Endodermal cell (in vitro differentiated cells): ENCODE measurements at regions not wholly inside any gene's neighbourhood (a gene's known extent, or its start where the extent isn't known, plus 50 kb on each side); places are given as distances from the start of the nearest gene placed in this dataset.

Experiments
- DNase-seq: peaks from one replicate; pipeline ENCODE4 v3.0.0-alpha.2; 2017
- H3K27ac ChIP-seq: 2 replicates; pipeline ENCODE4 v1.5.1; 2013; ENCODE audit warnings: mild to moderate bottlenecking, low read depth, low read length, moderate library complexity
- H3K27me3 ChIP-seq: 2 replicates; pipeline ENCODE4 v1.6.1; 2013; ENCODE audit warnings: mild to moderate bottlenecking, low read length, moderate library complexity; ENCODE audit not compliant: insufficient read depth, control insufficient read depth, poor library complexity, severe bottlenecking
- H3K36me3 ChIP-seq: 2 replicates; pipeline ENCODE4 v1.7.0; 2013; ENCODE audit warnings: mild to moderate bottlenecking, low read length, moderate library complexity; ENCODE audit not compliant: control insufficient read depth, insufficient read depth
- H3K4me1 ChIP-seq: one replicate; pipeline ENCODE4 v1.7.0; 2013; ENCODE audit warnings: low read length; ENCODE audit not compliant: control insufficient read depth, insufficient read depth
- H3K4me3 ChIP-seq: 2 replicates; pipeline ENCODE4 v1.5.1; 2013; ENCODE audit warnings: mild to moderate bottlenecking, low read length, moderate library complexity
- H3K9ac ChIP-seq: 2 replicates; pipeline ENCODE4 v1.6.1; 2013; ENCODE audit warnings: mild to moderate bottlenecking, low read length, moderate library complexity; ENCODE audit not compliant: poor library complexity, severe bottlenecking; ENCODE audit errors: extremely low read depth
- H3K9me3 ChIP-seq: 2 replicates; pipeline ENCODE4 v1.6.1; 2013; ENCODE audit warnings: mild to moderate bottlenecking, low read length, moderate library complexity; ENCODE audit not compliant: control insufficient read depth
- H3K27ac Mint-ChIP-seq: 2 replicates; pipeline ENCODE4 v1.8.0; 2020; ENCODE audit warnings: mixed read lengths
- H3K27me3 Mint-ChIP-seq: 2 replicates; pipeline ENCODE4 v1.8.0; 2021; ENCODE audit warnings: mild to moderate bottlenecking, mixed read lengths; ENCODE audit not compliant: insufficient read depth
- H3K36me3 Mint-ChIP-seq: 2 replicates; pipeline ENCODE4 v1.8.0; 2020; ENCODE audit warnings: low read depth, mixed read lengths
- H3K4me1 Mint-ChIP-seq: 2 replicates; pipeline ENCODE4 v1.8.0; 2020; ENCODE audit warnings: mixed read lengths
- H3K4me3 Mint-ChIP-seq: 2 replicates; pipeline ENCODE4 v1.8.0; 2020; ENCODE audit warnings: mild to moderate bottlenecking, moderate library complexity, mixed read lengths
- H3K9me3 Mint-ChIP-seq: 2 replicates; pipeline ENCODE4 v1.8.0; 2020; ENCODE audit warnings: mild to moderate bottlenecking, mixed read lengths
- WGBS, 2 experiments: methylation state at CpG; one replicate each; pipeline versions ENCODE4 v1.1.5 to v1.1.7; 2013; ENCODE audit warnings: missing lambda C conversion rate in 2 of 2, mixed read lengths in 1 of 2; ENCODE audit not compliant: insufficient coverage in 1 of 2, insufficient read length in 1 of 2; 5-methylcytosine and 5-hydroxymethylcytosine counted together
- TF ChIP-seq, protein P1 (sequence below): fragments of 200-600 bp; sonication (generic); conservative IDR thresholded peaks from 2 replicates; pipeline ENCODE4 v1.5.0; 2021; ENCODE audit warnings: antibody characterized with exemption, mild to moderate bottlenecking

DNA sequence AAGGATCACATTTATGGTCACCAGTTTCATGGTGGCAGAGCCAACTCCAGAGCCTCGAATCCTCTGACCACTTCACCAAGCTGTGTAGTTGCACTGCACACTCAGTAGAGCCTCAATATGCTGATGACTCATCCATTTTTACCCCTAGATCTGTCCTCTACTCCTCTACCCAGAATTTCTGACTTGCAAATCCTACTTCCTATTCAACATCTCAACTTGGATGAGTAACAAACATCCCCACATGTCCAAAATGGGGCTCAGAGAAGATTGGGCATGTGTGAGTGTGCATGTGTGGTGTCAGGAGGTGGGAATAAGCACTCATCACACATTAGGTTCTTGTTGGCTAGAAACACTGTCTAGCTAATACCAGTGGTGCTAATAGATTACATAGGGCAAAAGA lies 57.8 kb upstream of the IGFBP2 start:
- Histone ChIP-seq H3K9me3 (peaks cover 6% of the 10 kb centered on the region), H3K9ac (no peak overlapping the region), H3K27me3 (no peaks in the 10 kb centered on the region), H3K36me3 (no peaks in the 10 kb centered on the region), H3K4me1 (no peaks in the 10 kb centered on the region), H3K27ac (no peak overlapping the region), H3K4me3 (no peak overlapping the region)
- TF ChIP-seq, protein P1, sequence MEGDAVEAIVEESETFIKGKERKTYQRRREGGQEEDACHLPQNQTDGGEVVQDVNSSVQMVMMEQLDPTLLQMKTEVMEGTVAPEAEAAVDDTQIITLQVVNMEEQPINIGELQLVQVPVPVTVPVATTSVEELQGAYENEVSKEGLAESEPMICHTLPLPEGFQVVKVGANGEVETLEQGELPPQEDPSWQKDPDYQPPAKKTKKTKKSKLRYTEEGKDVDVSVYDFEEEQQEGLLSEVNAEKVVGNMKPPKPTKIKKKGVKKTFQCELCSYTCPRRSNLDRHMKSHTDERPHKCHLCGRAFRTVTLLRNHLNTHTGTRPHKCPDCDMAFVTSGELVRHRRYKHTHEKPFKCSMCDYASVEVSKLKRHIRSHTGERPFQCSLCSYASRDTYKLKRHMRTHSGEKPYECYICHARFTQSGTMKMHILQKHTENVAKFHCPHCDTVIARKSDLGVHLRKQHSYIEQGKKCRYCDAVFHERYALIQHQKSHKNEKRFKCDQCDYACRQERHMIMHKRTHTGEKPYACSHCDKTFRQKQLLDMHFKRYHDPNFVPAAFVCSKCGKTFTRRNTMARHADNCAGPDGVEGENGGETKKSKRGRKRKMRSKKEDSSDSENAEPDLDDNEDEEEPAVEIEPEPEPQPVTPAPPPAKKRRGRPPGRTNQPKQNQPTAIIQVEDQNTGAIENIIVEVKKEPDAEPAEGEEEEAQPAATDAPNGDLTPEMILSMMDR: no peak
- Mint-ChIP-seq H3K4me1 (no peaks in the 10 kb centered on the region), H3K27ac (no peak overlapping the region), H3K9me3 (peaks cover 12% of the 10 kb centered on the region), H3K4me3 (no peak overlapping the region), H3K27me3 (no peaks in the 10 kb centered on the region), H3K36me3 (no peaks in the 10 kb centered on the region)
- 60 to 98% methylated on average over 1 of the region's 1 CpG for WGBS, 2 experiments
- DNase-seq: no peak

DNA sequence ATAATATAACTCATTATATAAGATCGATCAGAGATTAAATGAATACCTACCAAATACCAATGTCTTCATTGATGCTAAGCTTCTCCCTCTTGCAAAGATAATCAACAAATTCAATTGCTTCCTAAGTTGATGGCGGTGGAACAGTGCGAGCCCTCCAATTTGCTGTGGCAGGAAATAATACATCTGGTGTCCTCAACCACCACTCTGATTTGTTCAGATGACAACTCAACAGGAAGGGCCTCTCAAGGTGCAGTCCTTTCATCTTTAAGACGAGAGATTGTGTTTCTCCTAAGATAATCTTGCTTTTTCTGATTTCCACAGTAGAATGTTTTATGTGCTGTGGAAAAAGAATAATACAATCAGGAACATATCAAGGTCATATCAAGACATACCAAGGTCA lies 56.6 kb upstream of the IGFBP2 start:
- H3K9me3 ChIP-seq: no peaks in the 10 kb centered on the region
- no peak overlapping the region for H3K27ac ChIP-seq
- H3K27me3 ChIP-seq: no peaks in the 10 kb centered on the region
- TF ChIP-seq, protein P1: no peak
- H3K4me3 ChIP-seq: no peak overlapping the region
- H3K36me3 ChIP-seq: no peaks in the 10 kb centered on the region
- peaks cover 2% of the 10 kb centered on the region for H3K9me3 Mint-ChIP-seq
- H3K27me3 Mint-ChIP-seq: no peaks in the 10 kb centered on the region
- WGBS, 2 experiments: 95 to 96% methylated on average over 3 to 4 of the region's 4 CpGs
- no peak for DNase-seq
- no peaks in the 10 kb centered on the region for H3K4me1 Mint-ChIP-seq
- no peaks in the 10 kb centered on the region for H3K36me3 Mint-ChIP-seq
- H3K4me1 ChIP-seq: no peaks in the 10 kb centered on the region
- H3K27ac Mint-ChIP-seq: no peak overlapping the region
- H3K9ac ChIP-seq: no peak overlapping the region
- H3K4me3 Mint-ChIP-seq: no peak overlapping the region

DNA sequence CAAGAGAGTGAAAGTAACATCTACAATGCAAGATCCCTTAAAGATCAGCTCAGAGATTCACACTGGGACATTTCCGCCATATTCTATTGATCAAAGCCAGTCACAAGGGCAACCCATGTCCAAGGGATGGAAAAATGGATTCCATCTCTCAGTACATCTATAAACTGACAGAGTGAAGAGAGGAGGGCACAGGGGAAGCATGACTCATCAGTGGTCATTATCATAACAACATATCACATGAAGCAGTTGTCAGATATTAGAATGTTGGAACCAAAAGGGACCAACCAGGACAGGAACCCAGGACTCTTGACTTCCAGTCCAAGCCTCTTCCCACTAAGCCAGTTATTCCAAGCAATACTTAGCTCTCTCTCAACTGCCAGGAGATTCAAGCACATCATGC lies 54.9 kb upstream of the IGFBP2 start:
- H3K9me3 ChIP-seq: no peaks in the 10 kb centered on the region
- H3K27me3 Mint-ChIP-seq: no peaks in the 10 kb centered on the region
- no peak overlapping the region for H3K27ac ChIP-seq
- H3K4me1 ChIP-seq: no peaks in the 10 kb centered on the region
- no peak overlapping the region for H3K4me3 ChIP-seq
- no peak overlapping the region for H3K9ac ChIP-seq
- 90% methylated on average over 1 of the region's 1 CpG; no CpG with 5 or more reads in 1 of the 2 experiments for WGBS, 2 experiments
- H3K4me3 Mint-ChIP-seq: no peak overlapping the region
- DNase-seq: no peak
- no peaks in the 10 kb centered on the region for H3K36me3 ChIP-seq
- no peaks in the 10 kb centered on the region for H3K27me3 ChIP-seq
- no peak overlapping the region for H3K27ac Mint-ChIP-seq
- H3K4me1 Mint-ChIP-seq: no peaks in the 10 kb centered on the region
- TF ChIP-seq, protein P1: no peak
- H3K9me3 Mint-ChIP-seq: no peaks in the 10 kb centered on the region
- H3K36me3 Mint-ChIP-seq: no peaks in the 10 kb centered on the region
